BLaER1 treated with 17β-estradiol and CSF1 and Interleukin-3, amounts not matched to agents 10 nM and 100 nM (cell line): ENCODE measurements at regions not wholly inside any gene's neighbourhood (a gene's known extent, or its start where the extent isn't known, plus 50 kb on each side); places are given as distances from the start of the nearest gene placed in this dataset.

Source experiments
- H3K27ac ChIP-seq, 11 experiments: shearing (Covaris generic); formaldehyde crosslinking; 2 replicates each; pipeline ENCODE4 v1.8.1; 2022
- H3K27me3 ChIP-seq, 11 experiments: shearing (Covaris generic); formaldehyde crosslinking; 2 replicates each; pipeline ENCODE4 v1.8.1; 2022
- H3K36me3 ChIP-seq, 11 experiments: shearing (Covaris generic); formaldehyde crosslinking; 2 replicates each; pipeline ENCODE4 v1.8.1; 2022
- H3K4me1 ChIP-seq, 10 experiments: shearing (Covaris generic); formaldehyde crosslinking; 2 replicates each; pipeline ENCODE4 v1.8.1; 2022
- H3K4me2 ChIP-seq, 11 experiments: shearing (Covaris generic); formaldehyde crosslinking; 2 replicates each; pipeline ENCODE4 v1.8.1; 2022
- H3K4me3 ChIP-seq, 10 experiments: shearing (Covaris generic); formaldehyde crosslinking; 2 replicates each; pipeline ENCODE4 v1.8.1; 2022
- H3K9ac ChIP-seq, 11 experiments: shearing (Covaris generic); formaldehyde crosslinking; 2 replicates each; pipeline ENCODE4 v1.8.1; 2022
- H3K9me3 ChIP-seq, 11 experiments: shearing (Covaris generic); formaldehyde crosslinking; replicated peaks in 1 of 11; 2 replicates each; pipeline ENCODE4 v1.8.1; 2022
- H4K20me1 ChIP-seq, 11 experiments: shearing (Covaris generic); formaldehyde crosslinking; 2 replicates each; pipeline ENCODE4 v1.8.1; 2022
- Cebpa-rat ChIP-seq, 11 experiments: shearing (Covaris generic); IDR thresholded peaks; 2 replicates each; pipeline ENCODE4 v1.8.1; 2022

DNA sequence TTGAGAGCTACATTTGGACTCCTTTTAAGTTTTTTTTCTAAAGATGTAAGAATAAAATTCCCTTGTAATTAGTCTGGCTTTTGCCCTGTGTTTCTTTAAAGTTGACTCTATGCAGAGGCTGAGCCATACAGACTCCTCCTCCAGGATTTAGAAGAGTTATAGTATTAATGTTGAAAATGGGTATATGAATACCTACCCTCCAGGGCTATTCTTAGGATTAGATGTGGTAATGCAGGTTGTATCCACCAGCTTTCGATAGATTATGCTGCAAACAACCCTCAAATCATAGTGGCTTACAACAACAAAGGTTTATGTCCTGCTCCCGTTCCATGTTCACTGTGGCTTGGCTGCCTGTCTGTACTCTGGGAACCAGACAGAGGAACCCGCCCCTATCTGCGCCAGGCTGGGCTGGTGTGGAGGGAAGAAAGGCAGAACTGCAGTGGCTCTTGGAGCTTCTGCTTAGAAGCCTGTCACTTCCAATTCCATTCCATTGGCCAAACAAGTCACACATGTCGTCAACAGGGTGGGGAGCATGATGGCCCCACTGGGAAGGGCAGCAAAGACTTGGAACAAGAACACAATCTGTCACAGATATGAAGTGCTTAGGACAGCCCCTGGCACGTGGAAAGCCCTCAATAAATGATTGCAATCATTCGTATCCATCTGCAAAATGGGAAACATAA is 290.8 kb downstream of the FOXO1 start:
- H3K4me3 ChIP-seq: no peak overlapping the region
- no peaks in the 10 kb centered on the region for H4K20me1 ChIP-seq
- peak overlapping the region in 2 of 11 experiments; percentile 0 to 39; a peak in 2 of 22 replicates for H3K27ac ChIP-seq
- no peak overlapping the region for H3K9ac ChIP-seq
- peaks cover 13 to 61% (median 48%) of the 10 kb centered on the region in 10 experiments for H3K4me1 ChIP-seq
- no peak for TF ChIP-seq Cebpa-rat (IDR thresholded peaks at IDR 0.05)
- no peaks in the 10 kb centered on the region for H3K27me3 ChIP-seq
- H3K4me2 ChIP-seq: peak overlapping the region in 8 of 11 experiments; percentile 65 to 85 (median 70); a peak in 16 of 22 replicates
- H3K9me3 ChIP-seq: peaks cover 10 to 32% (median 23%) of the 10 kb centered on the region in 11 experiments; a peak in 17 of 22 replicates
- no peaks in the 10 kb centered on the region for H3K36me3 ChIP-seq

GRCh38 chr13:40376296-40376849 is 290.1 kb downstream of the FOXO1 start:
- peaks cover 13 to 61% (median 48%) of the 10 kb centered on the region in 10 experiments for H3K4me1 ChIP-seq
- peak overlapping the region in 3 of 11 experiments; percentile 27 to 52 (median 39); a peak in 5 of 22 replicates for H3K27ac ChIP-seq
- H3K36me3 ChIP-seq: no peaks in the 10 kb centered on the region
- no peaks in the 10 kb centered on the region for H3K27me3 ChIP-seq
- H3K4me2 ChIP-seq: peak overlapping the region in 10 of 11 experiments; percentile 24 to 85 (median 70); a peak in 19 of 22 replicates
- peaks cover 10 to 31% (median 23%) of the 10 kb centered on the region in 11 experiments; a peak in 17 of 22 replicates for H3K9me3 ChIP-seq
- H4K20me1 ChIP-seq: no peaks in the 10 kb centered on the region
- no peak for TF ChIP-seq Cebpa-rat (IDR thresholded peaks at IDR 0.05)
- no peak overlapping the region for H3K4me3 ChIP-seq
- peak overlapping the region in 2 of 11 experiments; percentile 20 to 41; a peak in 2 of 22 replicates for H3K9ac ChIP-seq

DNA sequence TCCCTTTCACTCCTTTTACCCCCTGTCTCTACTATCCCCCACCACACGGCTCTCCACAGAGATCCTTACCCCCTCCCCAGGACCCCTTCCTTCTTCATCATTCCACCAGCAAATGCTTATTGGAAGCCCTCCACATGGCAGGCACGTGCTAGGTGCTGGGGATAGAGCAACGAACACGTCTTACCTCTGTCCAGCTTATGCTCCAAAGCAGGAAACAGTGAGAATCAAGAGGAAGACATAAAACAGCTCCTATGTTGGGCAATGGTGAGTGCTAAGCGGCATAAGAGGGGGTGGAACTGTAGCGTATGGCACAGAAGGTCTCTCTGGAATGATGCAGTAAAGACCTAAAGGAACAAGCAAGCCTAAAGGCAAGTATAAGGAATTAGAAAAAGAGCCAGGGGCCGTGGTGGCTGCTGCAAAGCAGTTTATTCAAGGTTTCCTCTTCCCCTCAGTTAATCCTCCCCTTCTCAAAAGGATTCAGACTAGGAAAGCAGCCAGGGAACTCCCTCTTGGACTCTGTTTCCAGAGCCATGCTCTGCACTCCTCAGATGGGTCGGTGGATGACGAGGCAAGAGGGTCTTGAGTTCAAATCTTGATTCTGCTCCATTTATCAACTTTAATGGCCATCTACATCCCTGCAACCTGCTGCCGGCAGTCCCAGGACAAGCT is 289.4 kb downstream of the FOXO1 start:
- Histone ChIP-seq H3K27ac (peak overlapping the region in 3 of 11 experiments; percentile 27 to 52 (median 39); a peak in 5 of 22 replicates), H3K4me1 (peaks cover 13 to 61% (median 48%) of the 10 kb centered on the region in 10 experiments), H3K36me3 (no peaks in the 10 kb centered on the region), H3K4me2 (peak overlapping the region in 10 of 11 experiments; percentile 24 to 85 (median 70); a peak in 20 of 22 replicates), H3K27me3 (no peaks in the 10 kb centered on the region), H3K4me3 (no peak overlapping the region), H4K20me1 (no peaks in the 10 kb centered on the region), H3K9ac (peak overlapping the region in 2 of 11 experiments; percentile 20 to 41; a peak in 2 of 22 replicates), H3K9me3 (peaks cover 10 to 25% (median 23%) of the 10 kb centered on the region in 11 experiments; a peak in 17 of 22 replicates)
- TF ChIP-seq Cebpa-rat (IDR thresholded peaks at IDR 0.05): no peak

DNA sequence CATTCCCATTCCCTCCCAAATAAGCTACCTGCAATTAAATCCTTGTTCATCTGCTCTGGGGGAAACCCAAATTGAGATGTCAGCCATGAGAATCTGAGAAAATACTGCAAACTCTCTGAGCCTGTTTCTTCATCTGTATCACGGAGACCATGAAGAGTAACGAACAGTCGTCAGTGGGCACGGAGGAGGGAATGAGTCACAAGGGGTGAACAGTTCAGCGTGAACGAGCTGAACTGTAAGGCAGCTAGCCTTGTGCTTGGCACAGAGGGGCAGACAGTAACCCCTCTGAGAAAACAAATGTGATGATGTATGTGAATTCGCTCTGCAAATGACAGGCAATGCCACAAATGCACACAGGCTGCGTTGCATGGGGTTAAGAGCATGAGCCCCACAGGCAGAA is 288.7 kb downstream of the FOXO1 start:
- H3K4me3 ChIP-seq: no peak overlapping the region
- H3K9me3 ChIP-seq: peaks cover 6 to 18% (median 16%) of the 10 kb centered on the region in 11 experiments; a peak in 17 of 22 replicates
- peak overlapping the region; percentile 2 to 85 (median 70); a peak in 21 of 22 replicates for H3K4me2 ChIP-seq
- no peaks in the 10 kb centered on the region for H4K20me1 ChIP-seq
- no peak overlapping the region for H3K9ac ChIP-seq
- no peaks in the 10 kb centered on the region for H3K36me3 ChIP-seq
- peak overlapping the region in 2 of 11 experiments; percentile 39 to 52; a peak in 3 of 22 replicates for H3K27ac ChIP-seq
- no peaks in the 10 kb centered on the region for H3K27me3 ChIP-seq
- TF ChIP-seq Cebpa-rat (IDR thresholded peaks at IDR 0.05): no peak
- H3K4me1 ChIP-seq: peaks cover 13 to 61% (median 48%) of the 10 kb centered on the region in 10 experiments

- Histone ChIP-seq H3K4me2 (0 out of 22 replicates have a peak overlapping the region, but pooled peaks of 2 of the 11 experiments have one; percentile 1 to 13), H3K9ac (no peak overlapping the region), H3K36me3 (no peaks in the 10 kb centered on the region), H3K27me3 (no peaks in the 10 kb centered on the region), H3K27ac (no peak overlapping the region), H3K9me3 (peaks cover under 1 to 3% (median 2%) of the 10 kb centered on the region in 11 experiments; a peak in 12 of 22 replicates), H3K4me1 (peaks cover 13 to 58% (median 45%) of the 10 kb centered on the region in 10 experiments), H3K4me3 (no peak overlapping the region), H4K20me1 (no peaks in the 10 kb centered on the region)
- no peak for TF ChIP-seq Cebpa-rat (IDR thresholded peaks at IDR 0.05)
Observed at GRCh38 chr13:40379196-40379595, 287.2 kb downstream of the FOXO1 start.

DNA sequence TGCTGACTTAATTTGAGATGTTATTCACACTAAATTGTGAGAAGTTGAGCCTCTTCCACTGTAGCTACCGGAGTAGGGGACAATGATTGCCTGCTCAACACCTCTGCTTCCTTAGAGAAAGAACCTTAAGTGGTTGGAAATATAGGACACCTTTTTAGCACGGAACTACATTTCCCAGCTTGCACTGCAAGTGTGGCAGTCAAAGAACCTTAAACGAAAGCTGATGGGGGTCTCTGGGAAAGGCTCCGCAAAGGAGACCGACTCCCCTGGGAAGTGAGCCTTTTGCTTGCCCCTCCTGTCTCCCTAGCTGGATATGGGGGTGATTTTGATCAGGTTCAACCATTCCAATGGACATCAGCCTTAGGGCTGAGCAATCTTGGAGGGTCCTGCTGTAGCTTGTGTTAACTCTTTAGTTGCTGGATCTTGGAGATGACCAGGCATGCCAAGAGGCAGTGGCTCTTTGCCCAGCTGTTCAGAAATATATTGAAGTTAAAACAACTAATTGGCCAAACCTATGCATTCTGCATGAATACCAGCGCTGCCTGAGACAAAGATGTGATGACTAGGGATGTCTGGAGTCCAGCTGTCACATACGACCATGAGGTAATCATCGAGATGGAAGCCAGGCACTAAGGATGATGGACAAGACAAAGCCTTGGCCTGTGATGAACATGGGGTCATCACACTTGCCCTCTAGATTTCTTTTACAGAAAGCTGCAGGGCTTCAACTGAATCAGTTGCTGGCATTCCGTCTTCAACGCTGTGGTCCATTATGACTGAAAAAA is 286.5 kb downstream of the FOXO1 start:
- TF ChIP-seq Cebpa-rat (IDR thresholded peaks at IDR 0.05): no peak
- H3K9me3 ChIP-seq: no peaks in the 10 kb centered on the region; a peak in 1 of 22 replicates
- H3K4me1 ChIP-seq: peaks cover 14 to 55% (median 44%) of the 10 kb centered on the region in 10 experiments
- no peak overlapping the region for H3K27ac ChIP-seq
- H3K27me3 ChIP-seq: no peaks in the 10 kb centered on the region
- no peaks in the 10 kb centered on the region for H3K36me3 ChIP-seq
- no peak overlapping the region for H3K4me3 ChIP-seq
- no peak overlapping the region for H3K9ac ChIP-seq
- no peaks in the 10 kb centered on the region for H4K20me1 ChIP-seq
- H3K4me2 ChIP-seq: 0 out of 22 replicates have a peak overlapping the region, but pooled peaks of 2 of the 11 experiments have one; percentile 1 to 13

- Histone ChIP-seq H3K36me3 (no peaks in the 10 kb centered on the region), H4K20me1 (no peaks in the 10 kb centered on the region), H3K9ac (no peak overlapping the region), H3K4me3 (no peak overlapping the region), H3K27ac (no peak overlapping the region), H3K4me2 (no peak overlapping the region), H3K9me3 (no peaks in the 10 kb centered on the region; a peak in 1 of 22 replicates), H3K4me1 (peaks cover 17 to 38% (median 25%) of the 10 kb centered on the region in 10 experiments), H3K27me3 (no peaks in the 10 kb centered on the region)
- no peak for TF ChIP-seq Cebpa-rat (IDR thresholded peaks at IDR 0.05)
Observed at GRCh38 chr13:40381935-40382764, 284.3 kb downstream of the FOXO1 start.
